ENCODE measurements at regions not wholly inside any gene's neighbourhood (a gene's known extent, or its start where the extent isn't known, plus 50 kb on each side); places are given as distances from the start of the nearest gene placed in this dataset.

- TF ChIP-seq EZH2 (IDR thresholded peaks at IDR 0.05; ENCODE audit: borderline replicate concordance, low read length), result no peak
- no peak for TF ChIP-seq CTCF (IDR thresholded peaks at IDR 0.05; ENCODE audit: low read length)
- Histone ChIP-seq H3F3A (ENCODE audit: insufficient read depth, low read length) (no peaks in the 10 kb centered on the region), H3K36me3 (ENCODE audit: insufficient read depth, low read length) (no peaks in the 10 kb centered on the region), H3K4me1 (ENCODE audit: insufficient read depth, low read length, severe bottlenecking) (no peaks in the 10 kb centered on the region), H3K9me3 (ENCODE audit: low read length) (0 out of 2 replicates have a peak, but pooled peaks cover 3% of the 10 kb centered on the region), H3K79me2 (ENCODE audit: insufficient read depth, low read length) (no peaks in the 10 kb centered on the region), H4K20me1 (ENCODE audit: insufficient read depth, low read length) (no peaks in the 10 kb centered on the region), H3K4me2 (ENCODE audit: low read length) (no peak overlapping the region), H3K27me3 (ENCODE audit: insufficient read depth, low read length) (peaks cover 9% of the 10 kb centered on the region; the same call in 1 of the 2 replicates), H2AFZ (ENCODE audit: low read length) (no peak overlapping the region), H3K9me2 (ENCODE audit: low read depth, low read length) (no peaks in the 10 kb centered on the region), H3K9ac (ENCODE audit: low read length) (no peak overlapping the region), H3K27ac (ENCODE audit: low read depth, low read length, poor library complexity, severe bottlenecking) (no peak overlapping the region), H3K4me3 (ENCODE audit: low read depth, low read length, poor library complexity, severe bottlenecking) (no peak overlapping the region)
These were observed 298.3 kb upstream of the GPR149 start for GRCh38 chr3:154728285-154728684.

- Histone ChIP-seq H3K79me2 (ENCODE audit: insufficient read depth, low read length) (no peaks in the 10 kb centered on the region), H3K4me3 (ENCODE audit: low read depth, low read length, poor library complexity, severe bottlenecking) (no peak overlapping the region), H4K20me1 (ENCODE audit: insufficient read depth, low read length) (no peaks in the 10 kb centered on the region), H3K27me3 (ENCODE audit: insufficient read depth, low read length) (peaks cover 6% of the 10 kb centered on the region; the same call in 1 of the 2 replicates), H3K4me2 (ENCODE audit: low read length) (no peak overlapping the region), H3K9ac (ENCODE audit: low read length) (no peak overlapping the region), H3K36me3 (ENCODE audit: insufficient read depth, low read length) (no peaks in the 10 kb centered on the region), H3K9me2 (ENCODE audit: low read depth, low read length) (no peaks in the 10 kb centered on the region), H3K4me1 (ENCODE audit: insufficient read depth, low read length, severe bottlenecking) (no peaks in the 10 kb centered on the region), H2AFZ (ENCODE audit: low read length) (no peak overlapping the region), H3F3A (ENCODE audit: insufficient read depth, low read length) (no peaks in the 10 kb centered on the region), H3K9me3 (ENCODE audit: low read length) (no peaks in the 10 kb centered on the region), H3K27ac (ENCODE audit: low read depth, low read length, poor library complexity, severe bottlenecking) (no peak overlapping the region)
- TF ChIP-seq EZH2 (IDR thresholded peaks at IDR 0.05; ENCODE audit: borderline replicate concordance, low read length) (no peak), CTCF (IDR thresholded peaks at IDR 0.05; ENCODE audit: low read length) (no peak)
These were observed 290.9 kb upstream of the GPR149 start for GRCh38 chr3:154720921-154721320.

- Histone ChIP-seq H4K20me1 (ENCODE audit: insufficient read depth, low read length) (no peaks in the 10 kb centered on the region), H3K4me3 (ENCODE audit: low read depth, low read length, poor library complexity, severe bottlenecking) (no peak overlapping the region), H3K27me3 (ENCODE audit: insufficient read depth, low read length) (no peaks in the 10 kb centered on the region), H3K4me1 (ENCODE audit: insufficient read depth, low read length, severe bottlenecking) (no peaks in the 10 kb centered on the region), H3K9me2 (ENCODE audit: low read depth, low read length) (no peaks in the 10 kb centered on the region), H3K9ac (ENCODE audit: low read length) (no peak overlapping the region), H3F3A (ENCODE audit: insufficient read depth, low read length) (no peaks in the 10 kb centered on the region), H3K27ac (ENCODE audit: low read depth, low read length, poor library complexity, severe bottlenecking) (no peak overlapping the region), H3K9me3 (ENCODE audit: low read length) (no peaks in the 10 kb centered on the region), H3K4me2 (ENCODE audit: low read length) (no peak overlapping the region), H3K36me3 (ENCODE audit: insufficient read depth, low read length) (no peaks in the 10 kb centered on the region), H3K79me2 (ENCODE audit: insufficient read depth, low read length) (no peaks in the 10 kb centered on the region), H2AFZ (ENCODE audit: low read length) (no peak overlapping the region)
- TF ChIP-seq EZH2 (IDR thresholded peaks at IDR 0.05; ENCODE audit: borderline replicate concordance, low read length) (no peak), CTCF (IDR thresholded peaks at IDR 0.05; ENCODE audit: low read length) (no peak)
These were observed 288.1 kb upstream of the GPR149 start for GRCh38 chr3:154718053-154718452.

Data from OCI-LY1 (cell line).